Glutamatergic neuron (in vitro differentiated cells): ENCODE measurements at regions not wholly inside any gene's neighbourhood (a gene's known extent, or its start where the extent isn't known, plus 50 kb on each side); places are given as distances from the start of the nearest gene placed in this dataset.

Source experiments
- DNase-seq: peaks from one replicate; pipeline ENCODE4 v3.0.0; 2022
- H3K27ac Mint-ChIP-seq: one replicate; pipeline ENCODE4 v1.8.0; 2020; ENCODE audit warnings: mild to moderate bottlenecking, mixed read lengths, inconsistent platforms; ENCODE audit not compliant: unreplicated experiment
- H3K27me3 Mint-ChIP-seq: one replicate; pipeline ENCODE4 v1.8.0; 2020; ENCODE audit warnings: mild to moderate bottlenecking, moderate library complexity, mixed read lengths, inconsistent platforms; ENCODE audit not compliant: unreplicated experiment
- H3K36me3 Mint-ChIP-seq: one replicate; pipeline ENCODE4 v1.8.0; 2020; ENCODE audit warnings: mild to moderate bottlenecking, mixed read lengths, inconsistent platforms; ENCODE audit not compliant: unreplicated experiment
- H3K4me1 Mint-ChIP-seq: one replicate; pipeline ENCODE4 v1.8.0; 2020; ENCODE audit warnings: mild to moderate bottlenecking, low read depth, mixed read lengths, inconsistent platforms; ENCODE audit not compliant: unreplicated experiment
- H3K4me3 Mint-ChIP-seq: one replicate; pipeline ENCODE4 v1.8.0; 2020; ENCODE audit warnings: mild to moderate bottlenecking, mixed read lengths, inconsistent platforms; ENCODE audit not compliant: unreplicated experiment
- H3K9me3 Mint-ChIP-seq: one replicate; pipeline ENCODE4 v1.8.0; 2020; ENCODE audit warnings: mild to moderate bottlenecking, moderate library complexity, mixed read lengths, inconsistent platforms; ENCODE audit not compliant: unreplicated experiment
- CTCF ChIP-seq: fragments of 200-600 bp; sonication (generic); IDR thresholded peaks from one replicate; pipeline ENCODE4 v1.5.0; 2021; ENCODE audit not compliant: partially characterized antibody, unreplicated experiment

- Mint-ChIP-seq H3K9me3 (peaks cover 1% of the 10 kb centered on the region), H3K27me3 (peaks cover 8% of the 10 kb centered on the region), H3K27ac (no peak overlapping the region), H3K4me1 (peaks cover 7% of the 10 kb centered on the region), H3K36me3 (no peaks in the 10 kb centered on the region), H3K4me3 (no peak overlapping the region)
- DNase-seq, result no peak
- no peak for TF ChIP-seq CTCF
Measured at GRCh38 chr5:179417016-179417415, 71.8 kb upstream of the ADAMTS2 start.

GRCh38 chr5:179416114-179416822 lies 71.0 kb upstream of the ADAMTS2 start:
- TF ChIP-seq CTCF, result no peak
- H3K36me3 Mint-ChIP-seq, result no peaks in the 10 kb centered on the region
- H3K4me3 Mint-ChIP-seq, result no peak overlapping the region
- DNase-seq, result no peak
- H3K27me3 Mint-ChIP-seq, result peaks cover 8% of the 10 kb centered on the region
- H3K9me3 Mint-ChIP-seq, result peaks cover 1% of the 10 kb centered on the region
- H3K4me1 Mint-ChIP-seq, result peaks cover 6% of the 10 kb centered on the region
- no peak overlapping the region for H3K27ac Mint-ChIP-seq

GRCh38 chr5:179415291-179416060 lies 70.2 kb upstream of the ADAMTS2 start:
- peaks cover 6% of the 10 kb centered on the region for H3K4me1 Mint-ChIP-seq
- no peak for TF ChIP-seq CTCF

GRCh38 chr5:179414459-179415261 lies 69.4 kb upstream of the ADAMTS2 start:
- Mint-ChIP-seq H3K9me3 (peaks cover 1% of the 10 kb centered on the region), H3K36me3 (no peaks in the 10 kb centered on the region), H3K27ac (no peak overlapping the region), H3K4me1 (peaks cover 6% of the 10 kb centered on the region), H3K27me3 (peaks cover 8% of the 10 kb centered on the region), H3K4me3 (no peak overlapping the region)
- no peak for TF ChIP-seq CTCF
- no peak for DNase-seq

More at GRCh38 chr5:179415291-179416060, 70.2 kb upstream of the ADAMTS2 start:
- Mint-ChIP-seq H3K9me3 (peaks cover 1% of the 10 kb centered on the region), H3K27ac (no peak overlapping the region), H3K27me3 (peaks cover 8% of the 10 kb centered on the region), H3K36me3 (no peaks in the 10 kb centered on the region), H3K4me3 (no peak overlapping the region)
- DNase-seq, result no peak
